ENCODE measurements at regions not wholly inside any gene's neighbourhood (a gene's known extent, or its start where the extent isn't known, plus 50 kb on each side); places are given as distances from the start of the nearest gene placed in this dataset.

- no peak overlapping the region for H3K4me3 Mint-ChIP-seq (ENCODE audit: unreplicated experiment)
- H3K27me3 Mint-ChIP-seq (ENCODE audit: unreplicated experiment), result no peaks in the 10 kb centered on the region
- H3K27ac Mint-ChIP-seq (ENCODE audit: unreplicated experiment), result no peak overlapping the region
- TF ChIP-seq CTCF (IDR thresholded peaks at IDR 0.05; ENCODE audit: partially characterized antibody, unreplicated experiment), result no peak
- no peak for DNase-seq
- H3K9me3 Mint-ChIP-seq (ENCODE audit: unreplicated experiment), result no peaks in the 10 kb centered on the region
- H3K4me1 Mint-ChIP-seq (ENCODE audit: low read depth, unreplicated experiment), result no peaks in the 10 kb centered on the region
- no peaks in the 10 kb centered on the region for H3K36me3 Mint-ChIP-seq (ENCODE audit: unreplicated experiment)
These were observed 305.8 kb downstream of the PPARGC1A start for GRCh38 chr4:23584024-23584423.

- H3K9me3 Mint-ChIP-seq (ENCODE audit: unreplicated experiment), result no peaks in the 10 kb centered on the region
- H3K4me3 Mint-ChIP-seq (ENCODE audit: unreplicated experiment), result no peak overlapping the region
- no peaks in the 10 kb centered on the region for H3K36me3 Mint-ChIP-seq (ENCODE audit: unreplicated experiment)
- no peak overlapping the region for H3K27ac Mint-ChIP-seq (ENCODE audit: unreplicated experiment)
- no peak for DNase-seq
- TF ChIP-seq CTCF (IDR thresholded peaks at IDR 0.05; ENCODE audit: partially characterized antibody, unreplicated experiment), result no peak
- no peaks in the 10 kb centered on the region for H3K4me1 Mint-ChIP-seq (ENCODE audit: low read depth, unreplicated experiment)
- H3K27me3 Mint-ChIP-seq (ENCODE audit: unreplicated experiment), result no peaks in the 10 kb centered on the region
These were observed 307.2 kb downstream of the PPARGC1A start for GRCh38 chr4:23582671-23583070.

- Mint-ChIP-seq H3K27me3 (ENCODE audit: unreplicated experiment) (no peaks in the 10 kb centered on the region), H3K27ac (ENCODE audit: unreplicated experiment) (no peak overlapping the region), H3K36me3 (ENCODE audit: unreplicated experiment) (no peaks in the 10 kb centered on the region), H3K9me3 (ENCODE audit: unreplicated experiment) (no peaks in the 10 kb centered on the region), H3K4me1 (ENCODE audit: low read depth, unreplicated experiment) (no peaks in the 10 kb centered on the region), H3K4me3 (ENCODE audit: unreplicated experiment) (no peak overlapping the region)
- DNase-seq, result no peak
- TF ChIP-seq CTCF (IDR thresholded peaks at IDR 0.05; ENCODE audit: partially characterized antibody, unreplicated experiment), result no peak
These were observed 310.7 kb downstream of the PPARGC1A start for GRCh38 chr4:23579166-23579565.

GRCh38 chr4:23577398-23577797 lies 312.4 kb downstream of the PPARGC1A start:
- H3K27ac Mint-ChIP-seq (ENCODE audit: unreplicated experiment), result no peak overlapping the region
- peaks cover 2% of the 10 kb centered on the region for H3K9me3 Mint-ChIP-seq (ENCODE audit: unreplicated experiment)
- DNase-seq, result no peak
- peaks cover 4% of the 10 kb centered on the region for H3K36me3 Mint-ChIP-seq (ENCODE audit: unreplicated experiment)
- H3K27me3 Mint-ChIP-seq (ENCODE audit: unreplicated experiment), result no peaks in the 10 kb centered on the region
- H3K4me1 Mint-ChIP-seq (ENCODE audit: low read depth, unreplicated experiment), result no peaks in the 10 kb centered on the region
- no peak for TF ChIP-seq CTCF (IDR thresholded peaks at IDR 0.05; ENCODE audit: partially characterized antibody, unreplicated experiment)
- H3K4me3 Mint-ChIP-seq (ENCODE audit: unreplicated experiment), result no peak overlapping the region

- Mint-ChIP-seq H3K27ac (ENCODE audit: unreplicated experiment) (no peak overlapping the region), H3K4me3 (ENCODE audit: unreplicated experiment) (no peak overlapping the region), H3K27me3 (ENCODE audit: unreplicated experiment) (no peaks in the 10 kb centered on the region), H3K9me3 (ENCODE audit: unreplicated experiment) (peaks cover 2% of the 10 kb centered on the region), H3K4me1 (ENCODE audit: low read depth, unreplicated experiment) (no peaks in the 10 kb centered on the region), H3K36me3 (ENCODE audit: unreplicated experiment) (peaks cover 4% of the 10 kb centered on the region)
- no peak for DNase-seq
- no peak for TF ChIP-seq CTCF (IDR thresholded peaks at IDR 0.05; ENCODE audit: partially characterized antibody, unreplicated experiment)
These were observed 317.5 kb downstream of the PPARGC1A start for GRCh38 chr4:23572382-23572781.
